Muscle layer of colon (tissue), 2 donors: ENCODE measurements at regions not wholly inside any gene's neighbourhood (a gene's known extent, or its start where the extent isn't known, plus 50 kb on each side); places are given as distances from the start of the nearest gene placed in this dataset.

Experiments
- H3K27ac ChIP-seq: one replicate; pipeline ENCODE4 v1.7.0; 2013; ENCODE audit warnings: low read depth, mild to moderate bottlenecking, low read length, moderate library complexity
- H3K27me3 ChIP-seq, 2 donors: one replicate each; pipeline ENCODE4 v1.7.0; 2013; ENCODE audit warnings: low read length in 2 of 2, mild to moderate bottlenecking in 2 of 2; ENCODE audit not compliant: insufficient read depth in 2 of 2, control insufficient read depth in 1 of 2
- H3K36me3 ChIP-seq: one replicate; pipeline ENCODE4 v1.7.0; 2013; ENCODE audit warnings: mild to moderate bottlenecking, low read length; ENCODE audit not compliant: insufficient read depth
- H3K4me1 ChIP-seq: one replicate; pipeline ENCODE4 v1.7.0; 2013; ENCODE audit warnings: mild to moderate bottlenecking, low read length; ENCODE audit not compliant: insufficient read depth
- H3K4me3 ChIP-seq, 2 donors: one replicate each; pipeline ENCODE4 v1.7.0; 2013; ENCODE audit warnings: low read length in 2 of 2, low read depth in 1 of 2, mild to moderate bottlenecking in 1 of 2, moderate library complexity in 1 of 2
- H3K9ac ChIP-seq: one replicate; pipeline ENCODE4 v1.7.0; 2013; ENCODE audit warnings: low read length
- H3K9me3 ChIP-seq: one replicate; pipeline ENCODE4 v1.7.0; 2013; ENCODE audit warnings: mild to moderate bottlenecking, low read length
- donor health status: abdominal sarcoma.
- donor health status: Adenocarcinoma of cecum.

- peaks cover 28% of the 10 kb centered on the region for H3K4me1 ChIP-seq
- no peak overlapping the region for H3K9ac ChIP-seq
- H3K9me3 ChIP-seq, result no peaks in the 10 kb centered on the region
- H3K36me3 ChIP-seq, result no peaks in the 10 kb centered on the region
- H3K4me3 ChIP-seq, result no peak overlapping the region
- H3K27ac ChIP-seq, result no peak overlapping the region
- no peaks in the 10 kb centered on the region for H3K27me3 ChIP-seq
Measured at GRCh38 chr2:176388861-176389260, 119.6 kb downstream of the MTX2 start.

- no peaks in the 10 kb centered on the region for H3K9me3 ChIP-seq
- no peaks in the 10 kb centered on the region for H3K27me3 ChIP-seq
- no peak overlapping the region for H3K27ac ChIP-seq
- H3K36me3 ChIP-seq, result no peaks in the 10 kb centered on the region
- no peak overlapping the region for H3K9ac ChIP-seq
- peaks cover 28% of the 10 kb centered on the region for H3K4me1 ChIP-seq
- H3K4me3 ChIP-seq, result no peak overlapping the region
Measured at GRCh38 chr2:176390276-176391147, 121.3 kb downstream of the MTX2 start.

GRCh38 chr2:176391148-176391419, 121.8 kb downstream of the MTX2 start:
- no peak overlapping the region for H3K4me3 ChIP-seq
- no peak overlapping the region for H3K27ac ChIP-seq
- H3K9ac ChIP-seq, result no peak overlapping the region
- H3K27me3 ChIP-seq, result no peaks in the 10 kb centered on the region
- H3K36me3 ChIP-seq, result no peaks in the 10 kb centered on the region
- H3K4me1 ChIP-seq, result peaks cover 28% of the 10 kb centered on the region
- no peaks in the 10 kb centered on the region for H3K9me3 ChIP-seq

GRCh38 chr2:176392249-176392648, 123.0 kb downstream of the MTX2 start:
- H3K27me3 ChIP-seq, result no peaks in the 10 kb centered on the region
- H3K27ac ChIP-seq, result no peak overlapping the region
- H3K9ac ChIP-seq, result no peak overlapping the region
- no peaks in the 10 kb centered on the region for H3K9me3 ChIP-seq
- H3K4me1 ChIP-seq, result peaks cover 28% of the 10 kb centered on the region
- no peaks in the 10 kb centered on the region for H3K36me3 ChIP-seq
- no peak overlapping the region for H3K4me3 ChIP-seq

- Histone ChIP-seq H3K27ac (no peak overlapping the region), H3K9me3 (no peaks in the 10 kb centered on the region), H3K36me3 (no peaks in the 10 kb centered on the region), H3K4me3 (no peak overlapping the region), H3K27me3 (no peaks in the 10 kb centered on the region), H3K9ac (no peak overlapping the region), H3K4me1 (peaks cover 28% of the 10 kb centered on the region)
Measured at GRCh38 chr2:176392744-176393414, 123.6 kb downstream of the MTX2 start.

GRCh38 chr2:176395273-176395854, 126.1 kb downstream of the MTX2 start:
- no peak overlapping the region for H3K9ac ChIP-seq
- no peak overlapping the region for H3K4me3 ChIP-seq
- no peaks in the 10 kb centered on the region for H3K27me3 ChIP-seq
- peaks cover 27% of the 10 kb centered on the region for H3K4me1 ChIP-seq
- no peak overlapping the region for H3K27ac ChIP-seq
- no peaks in the 10 kb centered on the region for H3K9me3 ChIP-seq
- no peaks in the 10 kb centered on the region for H3K36me3 ChIP-seq

- H3K36me3 ChIP-seq, result no peaks in the 10 kb centered on the region
- H3K9ac ChIP-seq, result no peak overlapping the region
- no peaks in the 10 kb centered on the region for H3K27me3 ChIP-seq
- H3K9me3 ChIP-seq, result no peaks in the 10 kb centered on the region
- no peak overlapping the region for H3K27ac ChIP-seq
- no peaks in the 10 kb centered on the region for H3K4me1 ChIP-seq
- no peak overlapping the region for H3K4me3 ChIP-seq
Measured at GRCh38 chr2:176398243-176399073, 129.2 kb downstream of the MTX2 start.

GRCh38 chr2:176399074-176399598, 129.9 kb downstream of the MTX2 start:
- no peaks in the 10 kb centered on the region for H3K4me1 ChIP-seq
- no peaks in the 10 kb centered on the region for H3K9me3 ChIP-seq
- no peaks in the 10 kb centered on the region for H3K36me3 ChIP-seq
- H3K27me3 ChIP-seq, result no peaks in the 10 kb centered on the region
- H3K27ac ChIP-seq, result no peak overlapping the region
- H3K9ac ChIP-seq, result no peak overlapping the region
- H3K4me3 ChIP-seq, result no peak overlapping the region

- H3K36me3 ChIP-seq, result no peaks in the 10 kb centered on the region
- no peaks in the 10 kb centered on the region for H3K9me3 ChIP-seq
- H3K9ac ChIP-seq, result no peak overlapping the region
- H3K4me1 ChIP-seq, result no peaks in the 10 kb centered on the region
- no peak overlapping the region for H3K4me3 ChIP-seq
- H3K27ac ChIP-seq, result no peak overlapping the region
- H3K27me3 ChIP-seq, result no peaks in the 10 kb centered on the region
Measured at GRCh38 chr2:176405477-176405876, 136.2 kb downstream of the MTX2 start.

- Histone ChIP-seq H3K27ac (no peak overlapping the region), H3K27me3 (no peaks in the 10 kb centered on the region), H3K4me1 (no peaks in the 10 kb centered on the region), H3K9me3 (no peaks in the 10 kb centered on the region), H3K9ac (no peak overlapping the region), H3K4me3 (no peak overlapping the region), H3K36me3 (no peaks in the 10 kb centered on the region)
Measured at GRCh38 chr2:176407706-176408105, 138.5 kb downstream of the MTX2 start.

- Histone ChIP-seq H3K9me3 (no peaks in the 10 kb centered on the region), H3K4me1 (no peaks in the 10 kb centered on the region), H3K4me3 (no peak overlapping the region), H3K9ac (no peak overlapping the region), H3K27ac (no peak overlapping the region), H3K36me3 (no peaks in the 10 kb centered on the region), H3K27me3 (no peaks in the 10 kb centered on the region)
Measured at GRCh38 chr2:176409671-176410070, 140.4 kb downstream of the MTX2 start.
